ENCODE measurements at regions not wholly inside any gene's neighbourhood (a gene's known extent, or its start where the extent isn't known, plus 50 kb on each side); places are given as distances from the start of the nearest gene placed in this dataset.
"Not testable (repeated sequence)": the region's sequence is repeated elsewhere in the genome, so short reads cannot be mapped to it uniquely, and the experiment has no call there.

DNA sequence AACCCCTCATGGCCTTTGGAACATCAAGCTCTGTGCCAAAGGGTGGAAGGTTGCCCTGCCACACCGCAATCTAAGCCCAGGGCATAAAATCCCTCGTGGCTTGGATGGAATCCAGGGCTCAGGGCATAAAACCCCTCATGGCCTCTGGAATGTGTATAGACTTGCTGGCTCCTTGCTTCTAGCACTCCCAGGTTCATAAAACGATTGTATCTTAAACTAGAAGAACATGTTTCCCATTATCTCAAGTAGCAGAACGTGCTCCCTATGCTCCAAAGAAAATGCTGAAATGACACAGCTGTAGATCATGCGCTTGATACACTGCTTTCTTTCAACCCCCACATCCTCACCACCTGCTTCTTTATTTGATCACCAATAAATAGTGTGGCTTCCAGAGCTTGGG lies 174.8 kb downstream of the FBXO4 start:
- TF ChIP-seq, protein P1, sequence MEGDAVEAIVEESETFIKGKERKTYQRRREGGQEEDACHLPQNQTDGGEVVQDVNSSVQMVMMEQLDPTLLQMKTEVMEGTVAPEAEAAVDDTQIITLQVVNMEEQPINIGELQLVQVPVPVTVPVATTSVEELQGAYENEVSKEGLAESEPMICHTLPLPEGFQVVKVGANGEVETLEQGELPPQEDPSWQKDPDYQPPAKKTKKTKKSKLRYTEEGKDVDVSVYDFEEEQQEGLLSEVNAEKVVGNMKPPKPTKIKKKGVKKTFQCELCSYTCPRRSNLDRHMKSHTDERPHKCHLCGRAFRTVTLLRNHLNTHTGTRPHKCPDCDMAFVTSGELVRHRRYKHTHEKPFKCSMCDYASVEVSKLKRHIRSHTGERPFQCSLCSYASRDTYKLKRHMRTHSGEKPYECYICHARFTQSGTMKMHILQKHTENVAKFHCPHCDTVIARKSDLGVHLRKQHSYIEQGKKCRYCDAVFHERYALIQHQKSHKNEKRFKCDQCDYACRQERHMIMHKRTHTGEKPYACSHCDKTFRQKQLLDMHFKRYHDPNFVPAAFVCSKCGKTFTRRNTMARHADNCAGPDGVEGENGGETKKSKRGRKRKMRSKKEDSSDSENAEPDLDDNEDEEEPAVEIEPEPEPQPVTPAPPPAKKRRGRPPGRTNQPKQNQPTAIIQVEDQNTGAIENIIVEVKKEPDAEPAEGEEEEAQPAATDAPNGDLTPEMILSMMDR (optimal IDR thresholded peaks at IDR 0.05 in 1 of 3, IDR thresholded peaks at IDR 0.05 in 1 of 3, conservative IDR thresholded peaks at IDR 0.05 in 1 of 3; ENCODE audit: extremely low read depth in 1 of 3, insufficient read depth in 2 of 3, low read length in 3 of 3), result not testable (repeated sequence)
- TF ChIP-seq EZH2 (IDR thresholded peaks at IDR 0.05; ENCODE audit: low read length), result not testable (repeated sequence)
